ENCODE measurements at regions not wholly inside any gene's neighbourhood (a gene's known extent, or its start where the extent isn't known, plus 50 kb on each side); places are given as distances from the start of the nearest gene placed in this dataset.

DNA sequence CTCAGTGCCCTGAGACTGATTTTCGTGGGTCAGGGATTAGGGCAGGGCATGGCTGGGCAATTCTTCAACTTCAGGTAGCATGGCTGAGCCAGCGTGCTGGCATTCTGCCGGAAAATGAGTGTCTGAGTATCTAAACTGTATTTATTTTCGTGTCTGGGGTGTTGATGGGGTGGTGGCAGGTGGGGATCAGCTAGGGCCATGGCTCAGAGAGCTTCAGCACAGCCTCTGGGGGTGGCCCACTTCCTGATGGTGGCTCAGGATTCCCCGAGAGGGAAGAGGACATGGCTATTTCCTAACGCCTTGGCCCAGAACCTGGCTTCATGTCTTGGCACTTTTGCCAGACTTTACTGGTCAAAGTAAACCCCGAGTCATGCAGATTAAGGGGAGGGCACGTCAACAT lies 260.5 kb downstream of the GADD45G start:
- POLR2A ChIA-PET (ENCODE audit: partially characterized antibody) = no interaction called here
- H3K23me2 ChIP-seq (ENCODE audit: low read depth, low read length) = 0 out of 2 replicates have a peak, but pooled peaks cover 3% of the 10 kb centered on the region
- H3K79me1 ChIP-seq (ENCODE audit: low read depth, low read length) = no peaks in the 10 kb centered on the region
- no peak overlapping the region for H4K5ac ChIP-seq (ENCODE audit: insufficient read length, low read depth, low read length)
- no peak overlapping the region for H3K4ac ChIP-seq (replicated peaks; ENCODE audit: insufficient read length, low read depth, low read length)
- H3K9me3 ChIP-seq (ENCODE audit: insufficient read depth in 2 of 2, low read depth in 1 of 2, low read length in 1 of 2) = no peaks in the 10 kb centered on the region
- CTCF ChIA-PET (ENCODE audit: partially characterized antibody) = no interaction called here
- H4K91ac ChIP-seq (replicated peaks; ENCODE audit: insufficient read length, low read length) = no peak overlapping the region
- H3K27me3 ChIP-seq (replicated peaks in 1 of 4; ENCODE audit: control insufficient read depth in 3 of 4, extremely low read depth in 1 of 4, insufficient read depth in 3 of 4, low read length in 3 of 4) = no peaks in the 10 kb centered on the region
- no peaks in the 10 kb centered on the region for H3K79me2 ChIP-seq (ENCODE audit: control insufficient read depth in 1 of 2, insufficient read depth in 2 of 2, low read length in 2 of 2)
- no peak overlapping the region for H2BK120ac ChIP-seq (replicated peaks; ENCODE audit: low read depth, low read length)
- no peak overlapping the region for H2AFZ ChIP-seq (ENCODE audit: low read length)
- no peaks in the 10 kb centered on the region for H3K36me3 ChIP-seq (ENCODE audit: control insufficient read depth in 2 of 4, insufficient read depth in 4 of 4, low read length in 3 of 4)
- no peak overlapping the region for H2BK15ac ChIP-seq (ENCODE audit: low read length)
- FAIRE-seq = no peak
- no peak overlapping the region for H3K23ac ChIP-seq (ENCODE audit: insufficient read length)
- no peak overlapping the region for H3K14ac ChIP-seq (ENCODE audit: insufficient read length)
- no peak for TF ChIP-seq POU5F1 (IDR thresholded peaks at IDR 0.05; ENCODE audit: low read depth, low read length)
- no peak for TF ChIP-seq KDM5A (IDR thresholded peaks at IDR 0.05; ENCODE audit: low read length)
- TF ChIP-seq GTF2F1 (IDR thresholded peaks at IDR 0.05; ENCODE audit: borderline replicate concordance, low read depth, low read length) = no peak
- no peak for TF ChIP-seq NRF1 (IDR thresholded peaks at IDR 0.05; ENCODE audit: low read depth, low read length)
- no peak for TF ChIP-seq EZH2 (IDR thresholded peaks at IDR 0.05; ENCODE audit: low read depth, low read length, severe bottlenecking)
- no peak for TF ChIP-seq BRCA1 (IDR thresholded peaks at IDR 0.05; ENCODE audit: low read depth, low read length)
- TF ChIP-seq, protein P1, sequence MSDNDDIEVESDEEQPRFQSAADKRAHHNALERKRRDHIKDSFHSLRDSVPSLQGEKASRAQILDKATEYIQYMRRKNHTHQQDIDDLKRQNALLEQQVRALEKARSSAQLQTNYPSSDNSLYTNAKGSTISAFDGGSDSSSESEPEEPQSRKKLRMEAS (IDR thresholded peaks at IDR 0.05) = no peak
- TF ChIP-seq TAF7 (optimal IDR thresholded peaks at IDR 0.05; ENCODE audit: borderline replicate concordance, low read depth, low read length) = no peak
- H3K56ac ChIP-seq (replicated peaks; ENCODE audit: insufficient read length, low read depth, low read length) = no peak overlapping the region
- H3K18ac ChIP-seq (ENCODE audit: extremely low read depth, low read length) = no peak overlapping the region
- H3K4me2 ChIP-seq (ENCODE audit: insufficient read depth in 1 of 2, low read depth in 2 of 2, low read length in 2 of 2) = no peak overlapping the region
- H2AK5ac ChIP-seq (ENCODE audit: low read depth, low read length) = no peak overlapping the region
- no peak overlapping the region for H3K9ac ChIP-seq (replicated peaks in 1 of 4; ENCODE audit: extremely low read depth in 1 of 4, low read depth in 3 of 4, low read length in 3 of 4)
- H4K8ac ChIP-seq (ENCODE audit: extremely low read depth, insufficient read depth, low read length) = no peak overlapping the region
- H3K27ac ChIP-seq (ENCODE audit: low read depth, low read length) = no peak overlapping the region
- H2BK12ac ChIP-seq (ENCODE audit: low read depth, low read length) = no peak overlapping the region
- H3K4me1 ChIP-seq (replicated peaks in 1 of 4; ENCODE audit: control insufficient read depth in 3 of 4, insufficient read depth in 4 of 4, low read length in 3 of 4) = no peaks in the 10 kb centered on the region; a peak in 1 of 7 replicates
- 90% methylated on average over 7 of the region's 8 CpGs; no CpG with 5 or more reads in 1 of the 2 experiments for WGBS, 2 experiments (ENCODE audit: extremely low coverage in 1 of 2, insufficient coverage in 1 of 2, insufficient read length in 1 of 2, insufficient replicate concordance in 2 of 2, low coverage in 1 of 2, low lambda C conversion rate in 2 of 2, missing lambda C conversion rate in 1 of 2)
- H4K20me1 ChIP-seq (replicated peaks in 1 of 2; ENCODE audit: control insufficient read depth in 1 of 2, insufficient read depth in 2 of 2, low read length in 2 of 2) = no peaks in the 10 kb centered on the region
- no peak for DNase-seq (ENCODE audit: low read depth in 1 of 2, low spot score in 2 of 2)
- H2BK20ac ChIP-seq (ENCODE audit: low read length) = no peak overlapping the region
- H2BK5ac ChIP-seq (ENCODE audit: low read depth, low read length) = no peak overlapping the region
- no peak overlapping the region for H3K4me3 ChIP-seq (ENCODE audit: extremely low read depth in 1 of 4, insufficient read depth in 2 of 4, low read depth in 3 of 4, low read length in 4 of 4)

Measured in H1 (cell line).